ENCODE measurements at regions not wholly inside any gene's neighbourhood (a gene's known extent, or its start where the extent isn't known, plus 50 kb on each side); places are given as distances from the start of the nearest gene placed in this dataset.

DNA sequence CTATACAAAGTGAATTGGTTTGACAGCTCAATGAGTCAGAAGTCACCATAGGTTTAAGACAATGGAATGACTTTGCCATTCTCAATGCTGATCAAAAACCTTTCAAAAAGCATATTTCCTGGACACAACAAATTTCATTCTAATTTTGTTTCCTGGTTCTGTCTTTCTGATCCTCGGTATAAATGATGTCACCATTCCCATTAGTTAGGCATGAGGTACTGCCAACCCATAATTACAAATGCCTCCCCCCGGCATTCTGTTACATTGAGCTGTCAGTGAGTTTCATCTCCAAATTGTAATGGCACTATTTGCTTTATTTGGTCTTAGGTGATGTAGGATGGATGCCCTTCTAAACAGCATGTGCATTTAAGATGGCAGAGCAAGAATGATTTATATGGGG lies 81.7 kb upstream of the NFE2L3 start:
- TF ChIP-seq CTCF (IDR thresholded peaks at IDR 0.05; ENCODE audit: borderline replicate concordance, extremely low read depth, low read length, poor library complexity, severe bottlenecking) (no peak), EZH2 (IDR thresholded peaks at IDR 0.05; ENCODE audit: borderline replicate concordance, low read depth, low read length, severe bottlenecking) (no peak)
- H3K36me3 ChIP-seq (ENCODE audit: insufficient read depth, low read length), result no peaks in the 10 kb centered on the region
- H3K9ac ChIP-seq (ENCODE audit: low read depth, low read length), result no peak overlapping the region
- H3K9me3 ChIP-seq (ENCODE audit: insufficient read depth, low read length, severe bottlenecking), result no peaks in the 10 kb centered on the region
- no peaks in the 10 kb centered on the region for H4K20me1 ChIP-seq (ENCODE audit: insufficient read depth, low read length)
- H3K27ac ChIP-seq (ENCODE audit: low read length), result no peak overlapping the region
- no peaks in the 10 kb centered on the region for H3K79me2 ChIP-seq (ENCODE audit: insufficient read depth, low read length)
- ATAC-seq (ENCODE audit: insufficient read depth, low read depth) (no peak), DNase-seq (no peak)
- no peak overlapping the region for H3K4me3 ChIP-seq (ENCODE audit: low read depth in 1 of 2, low read length in 2 of 2)
- H2AFZ ChIP-seq (ENCODE audit: low read depth, low read length), result no peak overlapping the region
- no peaks in the 10 kb centered on the region for H3K4me1 ChIP-seq (ENCODE audit: insufficient read depth, low read length)
- no peak overlapping the region for H3K4me2 ChIP-seq (ENCODE audit: insufficient read depth, low read length)
- peaks cover 10% of the 10 kb centered on the region for H3K27me3 ChIP-seq (ENCODE audit: insufficient read depth, low read length, poor library complexity)

DNA sequence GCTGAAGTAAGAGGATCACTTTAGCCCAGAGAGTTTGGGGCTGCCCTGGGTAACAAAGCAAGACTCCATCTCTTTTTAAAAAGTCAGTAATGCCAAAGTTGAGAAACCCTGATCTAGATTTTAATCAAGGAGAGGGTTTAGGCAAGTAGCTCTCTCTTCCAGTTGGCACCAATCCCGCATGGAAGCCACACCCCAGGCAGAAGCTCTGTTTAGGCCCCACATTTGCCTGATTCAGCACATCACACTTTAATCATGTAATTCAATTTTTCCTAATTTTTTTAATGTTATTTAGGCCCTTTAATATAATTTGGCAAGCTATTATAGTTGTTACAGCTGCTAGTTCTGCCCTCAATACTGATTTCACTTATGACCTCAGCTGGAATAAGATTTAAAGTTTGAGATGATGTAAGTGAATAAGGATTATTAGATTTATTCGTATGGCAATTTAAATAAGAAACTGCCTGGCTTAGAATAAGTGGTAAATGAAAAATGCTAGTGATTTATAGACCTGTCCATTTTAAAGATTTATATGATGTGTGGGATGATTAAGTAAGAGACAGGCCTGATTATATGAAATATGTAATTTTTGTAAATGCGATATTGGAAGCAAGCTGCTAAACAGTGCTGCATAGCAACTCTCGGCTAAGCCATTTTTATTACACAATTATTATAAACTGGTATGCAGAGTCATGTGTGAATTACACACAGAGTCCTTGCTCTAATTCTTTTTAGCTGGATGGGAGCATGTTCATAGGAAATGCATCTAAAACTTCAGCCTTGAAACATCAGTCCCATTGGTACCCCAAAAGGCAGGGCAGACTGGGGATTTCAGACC lies 80.2 kb upstream of the NFE2L3 start:
- no peak for DNase-seq
- no peak overlapping the region for H2AFZ ChIP-seq (ENCODE audit: low read depth, low read length)
- H4K20me1 ChIP-seq (ENCODE audit: insufficient read depth, low read length), result no peaks in the 10 kb centered on the region
- no peaks in the 10 kb centered on the region for H3K36me3 ChIP-seq (ENCODE audit: insufficient read depth, low read length)
- no peak for ATAC-seq (ENCODE audit: insufficient read depth, low read depth)
- H3K9ac ChIP-seq (ENCODE audit: low read depth, low read length), result no peak overlapping the region
- peaks cover 7% of the 10 kb centered on the region for H3K27me3 ChIP-seq (ENCODE audit: insufficient read depth, low read length, poor library complexity)
- H3K27ac ChIP-seq (ENCODE audit: low read length), result no peak overlapping the region
- no peak overlapping the region for H3K4me2 ChIP-seq (ENCODE audit: insufficient read depth, low read length)
- H3K79me2 ChIP-seq (ENCODE audit: insufficient read depth, low read length), result no peaks in the 10 kb centered on the region
- no peaks in the 10 kb centered on the region for H3K4me1 ChIP-seq (ENCODE audit: insufficient read depth, low read length)
- H3K4me3 ChIP-seq (ENCODE audit: low read depth in 1 of 2, low read length in 2 of 2), result no peak overlapping the region
- H3K9me3 ChIP-seq (ENCODE audit: insufficient read depth, low read length, severe bottlenecking), result no peaks in the 10 kb centered on the region
- TF ChIP-seq EZH2 (IDR thresholded peaks at IDR 0.05; ENCODE audit: borderline replicate concordance, low read depth, low read length, severe bottlenecking) (no peak), CTCF (IDR thresholded peaks at IDR 0.05; ENCODE audit: borderline replicate concordance, extremely low read depth, low read length, poor library complexity, severe bottlenecking) (no peak)

- Histone ChIP-seq H3K9ac (ENCODE audit: low read depth, low read length) (no peak overlapping the region), H3K27me3 (ENCODE audit: insufficient read depth, low read length, poor library complexity) (peaks cover 6% of the 10 kb centered on the region), H3K4me3 (ENCODE audit: low read depth in 1 of 2, low read length in 2 of 2) (no peak overlapping the region), H3K9me3 (ENCODE audit: insufficient read depth, low read length, severe bottlenecking) (no peaks in the 10 kb centered on the region), H3K4me2 (ENCODE audit: insufficient read depth, low read length) (no peak overlapping the region), H4K20me1 (ENCODE audit: insufficient read depth, low read length) (no peaks in the 10 kb centered on the region), H3K27ac (ENCODE audit: low read length) (no peak overlapping the region), H3K79me2 (ENCODE audit: insufficient read depth, low read length) (no peaks in the 10 kb centered on the region), H2AFZ (ENCODE audit: low read depth, low read length) (no peak overlapping the region; the same call in 1 of the 2 replicates), H3K36me3 (ENCODE audit: insufficient read depth, low read length) (no peaks in the 10 kb centered on the region), H3K4me1 (ENCODE audit: insufficient read depth, low read length) (no peaks in the 10 kb centered on the region)
- DNase-seq, result no peak
- TF ChIP-seq EZH2 (IDR thresholded peaks at IDR 0.05; ENCODE audit: borderline replicate concordance, low read depth, low read length, severe bottlenecking), result no peak
- TF ChIP-seq CTCF (IDR thresholded peaks at IDR 0.05; ENCODE audit: borderline replicate concordance, extremely low read depth, low read length, poor library complexity, severe bottlenecking), result no peak
- no peak for ATAC-seq (ENCODE audit: insufficient read depth, low read depth)
Observed at GRCh38 chr7:26073041-26073440, 79.0 kb upstream of the NFE2L3 start.
